ENCODE measurements at regions not wholly inside any gene's neighbourhood (a gene's known extent, or its start where the extent isn't known, plus 50 kb on each side); places are given as distances from the start of the nearest gene placed in this dataset.

- peak; percentile 5 for DNase-seq (ENCODE audit: low read depth, low spot score)
Observed at GRCh38 chr13:79090552-79091124, 315.4 kb downstream of the RBM26 start.

DNA sequence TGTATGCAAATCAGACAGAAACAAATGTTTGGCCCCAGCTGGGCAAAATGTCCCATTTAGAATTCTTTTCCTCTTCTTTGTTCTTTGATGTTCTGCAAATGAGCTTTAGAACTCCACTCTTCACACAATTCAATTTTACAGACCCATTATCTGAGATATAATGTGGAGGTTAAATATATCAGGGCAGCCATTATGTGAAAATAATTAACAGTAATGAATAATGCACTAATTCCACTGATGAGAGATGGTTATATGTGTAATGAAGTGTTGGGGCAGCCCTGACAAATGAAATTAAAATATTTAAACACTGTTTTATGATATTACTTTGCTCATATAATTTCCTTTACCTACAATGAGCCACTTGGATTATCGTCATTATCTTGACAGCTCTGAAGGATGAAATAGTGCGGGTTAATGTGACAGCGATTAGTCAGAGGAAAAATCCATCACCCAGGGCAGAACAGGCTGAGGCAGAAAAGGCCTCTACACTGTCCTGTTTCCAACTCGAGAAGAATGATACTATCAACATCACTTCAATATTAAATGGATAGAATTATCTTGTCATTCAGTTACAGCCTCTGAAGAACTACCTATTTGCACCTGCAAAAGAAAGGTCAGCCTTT, 321.1 kb downstream of the RBM26 start:
- DNase-seq (ENCODE audit: low read depth, low spot score): no peak

DNA sequence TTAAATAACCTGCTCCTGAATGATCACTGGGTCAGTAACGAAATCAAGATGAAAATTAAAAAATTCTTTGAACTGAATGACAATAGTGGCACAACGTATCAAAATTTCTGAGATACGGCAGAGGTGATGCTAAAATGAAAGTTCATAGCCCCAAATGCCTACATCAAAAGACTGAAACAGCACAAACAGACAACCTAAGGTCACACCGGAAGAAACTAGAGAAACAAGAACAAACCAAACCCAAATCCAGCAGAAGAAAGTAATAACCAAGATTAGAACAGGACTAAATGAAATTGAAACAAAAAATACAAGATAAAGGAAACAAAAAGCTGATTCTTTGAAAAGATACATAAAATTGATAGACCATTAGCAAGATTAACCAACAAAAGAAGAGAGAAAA, 324.1 kb downstream of the RBM26 start:
- no peak for DNase-seq (ENCODE audit: low read depth, low spot score)

DNA sequence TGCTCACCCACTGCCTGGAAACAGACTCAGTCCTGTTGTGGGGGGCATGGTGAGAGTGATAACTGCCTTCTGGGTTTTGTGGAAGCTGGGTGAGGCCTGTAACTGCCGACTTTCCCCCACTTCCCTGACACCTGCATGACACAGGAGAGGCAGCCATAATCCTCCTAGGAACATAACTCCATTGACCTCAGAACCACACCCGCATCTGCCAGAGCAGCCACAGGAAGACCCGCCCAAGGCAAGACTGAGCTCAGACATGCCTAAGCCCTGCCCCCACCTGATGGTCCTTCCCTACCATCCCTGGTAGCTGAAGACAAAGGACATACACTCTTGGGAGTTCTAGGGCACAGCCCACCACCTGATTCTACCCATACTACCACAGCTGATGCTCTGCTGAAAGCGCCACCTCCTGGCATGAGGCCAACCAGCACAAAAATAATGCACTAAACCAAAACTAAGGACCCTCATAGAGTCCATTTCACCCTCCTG, 326.7 kb downstream of the RBM26 start:
- DNase-seq (ENCODE audit: low read depth, low spot score): peak; percentile 16

DNA sequence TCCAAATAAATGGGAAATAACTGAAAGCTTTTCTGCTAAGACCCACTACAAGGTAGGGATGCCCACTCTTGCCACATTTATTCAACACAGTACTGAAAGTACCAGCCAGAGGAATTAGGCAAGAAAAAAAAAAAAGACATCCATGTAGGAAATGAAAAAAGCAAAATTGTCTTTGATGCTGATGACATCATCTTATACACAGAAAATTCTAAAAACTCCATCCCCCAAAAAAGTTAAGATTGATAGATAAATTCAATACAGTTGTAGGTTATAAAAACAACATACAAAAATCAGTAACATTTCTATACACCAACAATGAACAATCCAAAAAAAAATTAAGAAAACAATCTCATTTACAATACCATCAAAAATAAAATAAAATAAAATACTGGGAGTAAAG, 330.4 kb downstream of the RBM26 start:
- no peak for DNase-seq (ENCODE audit: low read depth, low spot score)

GRCh38 chr13:79070343-79070974, 335.6 kb downstream of the RBM26 start:
- DNase-seq (ENCODE audit: low read depth, low spot score): no peak

DNA sequence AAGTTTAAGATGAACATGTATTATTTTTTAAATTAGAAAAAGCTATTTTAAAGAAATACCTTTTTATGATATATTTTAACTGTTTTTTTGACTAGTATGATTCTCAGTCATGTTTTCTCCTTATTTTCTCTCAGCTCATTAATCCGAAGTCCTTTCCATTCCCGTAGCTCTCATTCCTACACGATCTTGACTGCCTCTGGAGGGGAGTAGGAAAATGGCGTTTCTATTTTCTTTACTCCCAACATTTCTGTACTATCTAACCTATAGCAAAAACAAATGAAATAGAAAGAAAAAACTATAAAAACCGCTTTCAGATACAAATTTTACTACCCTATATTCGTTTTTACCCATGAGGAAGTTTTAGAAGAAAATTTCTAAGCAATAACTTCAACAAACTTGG, 343.8 kb downstream of the RBM26 start:
- DNase-seq (ENCODE audit: low read depth, low spot score): no peak

DNA sequence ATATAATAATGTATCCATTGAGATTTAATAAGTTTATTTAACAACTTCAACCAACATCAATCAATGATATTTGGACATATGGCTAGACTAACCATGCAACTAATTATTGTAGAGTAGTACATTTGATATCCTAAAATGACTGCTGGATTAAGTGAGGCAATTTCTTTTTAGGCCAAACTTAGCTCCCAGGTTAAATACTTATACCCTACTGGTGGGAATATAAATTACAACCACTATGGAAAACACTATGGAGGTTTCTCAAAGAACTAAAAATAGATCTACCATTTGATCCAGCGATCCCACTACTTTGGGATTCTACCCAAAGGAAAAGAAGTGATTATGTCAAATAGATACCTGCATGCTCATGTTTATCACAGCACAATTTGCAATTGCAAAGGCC, 345.8 kb downstream of the RBM26 start:
- DNase-seq (ENCODE audit: low read depth, low spot score): no peak

DNA sequence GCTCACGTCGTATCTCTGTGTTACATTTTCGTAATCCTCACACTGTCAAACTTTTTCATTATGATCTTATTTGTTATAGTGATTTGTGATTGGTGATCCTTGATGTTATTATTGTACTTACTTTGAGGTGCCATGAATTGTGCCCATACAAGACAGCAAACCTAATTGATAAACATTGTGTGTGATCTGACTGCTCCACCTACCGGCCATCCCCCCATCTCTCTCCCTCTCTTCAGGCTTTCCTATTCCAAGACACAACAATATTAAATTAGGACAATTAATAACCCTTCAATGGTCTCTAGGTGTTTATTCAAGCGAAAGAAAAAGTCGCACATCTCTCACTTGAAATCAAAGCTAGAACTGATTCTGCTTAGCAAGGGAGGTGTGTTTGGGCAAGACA, 349.3 kb downstream of the RBM26 start:
- no peak for DNase-seq (ENCODE audit: low read depth, low spot score)

DNA sequence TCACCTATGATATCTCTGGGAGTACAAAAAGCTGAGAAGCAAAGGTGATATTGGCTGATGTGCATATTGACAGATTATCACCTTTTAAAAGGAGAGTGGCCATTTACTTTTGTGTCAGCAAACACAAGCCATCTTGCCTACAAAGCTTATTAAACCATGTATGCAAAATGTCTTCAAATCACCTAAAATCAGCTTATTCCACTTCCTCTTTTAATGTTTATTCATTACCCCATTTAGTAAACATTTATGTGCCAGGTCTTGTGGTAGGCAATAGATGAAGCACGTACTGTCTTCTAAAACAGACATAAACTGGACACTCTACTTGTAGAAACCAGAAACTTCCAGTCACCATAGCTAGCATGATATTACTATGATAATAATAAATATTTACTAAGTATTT, 354.6 kb downstream of the RBM26 start:
- no peak for DNase-seq (ENCODE audit: low read depth, low spot score)

GRCh38 chr13:79044415-79044814, 361.6 kb downstream of the RBM26 start:
- no peak for DNase-seq (ENCODE audit: low read depth, low spot score)

GRCh38 chr13:79043208-79043607, 362.8 kb downstream of the RBM26 start:
- DNase-seq (ENCODE audit: low read depth, low spot score): peak; percentile 3

DNA sequence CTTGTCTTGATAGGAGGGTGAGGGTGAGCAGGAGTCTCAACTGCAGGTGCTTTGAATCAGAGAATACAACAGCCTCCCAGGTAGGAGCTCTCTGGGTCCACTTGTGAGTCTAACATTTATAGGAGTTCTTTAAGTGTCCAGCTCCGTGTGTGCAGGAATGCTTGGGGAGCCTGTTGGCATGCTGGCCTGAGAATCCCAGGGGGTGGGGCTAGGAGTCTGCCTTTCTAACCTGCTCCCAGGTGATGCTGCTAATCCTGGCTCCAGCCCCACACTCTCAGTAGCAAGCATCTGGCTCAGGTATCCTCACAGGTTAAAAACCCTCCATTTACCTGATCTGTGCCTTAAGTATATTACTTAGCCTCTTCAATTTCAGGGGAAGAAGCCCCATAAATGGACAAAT, 368.9 kb downstream of the RBM26 start:
- no peak for DNase-seq (ENCODE audit: low read depth, low spot score)

DNA sequence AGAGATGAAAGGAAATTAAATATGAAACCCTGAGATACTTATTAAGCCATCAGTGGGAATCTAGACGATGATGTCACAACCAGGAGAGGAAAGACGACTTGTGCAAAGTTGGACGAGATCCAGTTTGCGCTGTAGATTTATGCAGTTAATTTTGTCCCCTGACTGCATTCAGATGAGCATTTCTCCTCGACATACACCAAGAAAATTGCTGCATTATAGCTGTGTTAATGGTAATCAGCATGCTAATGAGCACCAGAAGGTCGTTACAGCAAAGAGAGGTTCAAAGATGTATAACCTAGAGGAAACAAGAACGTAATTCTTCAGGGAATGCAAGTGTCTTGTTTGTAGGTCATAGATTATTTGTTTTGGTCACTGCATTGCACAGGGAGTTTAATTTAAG, 371.7 kb downstream of the RBM26 start:
- no peak for DNase-seq (ENCODE audit: low read depth, low spot score)

- no peak for DNase-seq (ENCODE audit: low read depth, low spot score)
Observed at GRCh38 chr13:79030513-79030912, 371.6 kb upstream of the OBI1 start.

- no peak for DNase-seq (ENCODE audit: low read depth, low spot score)
Observed at GRCh38 chr13:79018166-79018565, 359.2 kb upstream of the OBI1 start.

DNA sequence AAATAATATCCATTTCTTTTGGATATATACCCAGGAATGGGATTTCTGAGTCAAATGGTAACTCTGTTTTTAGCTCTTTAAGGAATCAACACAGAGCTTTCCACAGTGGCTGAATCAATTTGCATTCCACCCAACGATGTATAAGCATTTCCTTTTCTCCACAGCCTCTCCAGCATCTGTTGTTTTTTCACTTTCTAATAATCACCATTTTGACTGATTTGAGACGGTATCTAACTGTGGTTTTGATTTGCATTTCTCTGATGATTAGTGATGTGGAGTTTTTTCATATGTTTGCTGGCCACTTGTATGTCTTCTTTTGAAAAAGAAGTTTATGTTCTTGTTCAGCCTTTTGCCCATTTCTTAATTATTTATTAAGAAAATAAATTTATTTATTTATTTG, 352.2 kb upstream of the OBI1 start:
- DNase-seq (ENCODE audit: low read depth, low spot score): no peak

DNA sequence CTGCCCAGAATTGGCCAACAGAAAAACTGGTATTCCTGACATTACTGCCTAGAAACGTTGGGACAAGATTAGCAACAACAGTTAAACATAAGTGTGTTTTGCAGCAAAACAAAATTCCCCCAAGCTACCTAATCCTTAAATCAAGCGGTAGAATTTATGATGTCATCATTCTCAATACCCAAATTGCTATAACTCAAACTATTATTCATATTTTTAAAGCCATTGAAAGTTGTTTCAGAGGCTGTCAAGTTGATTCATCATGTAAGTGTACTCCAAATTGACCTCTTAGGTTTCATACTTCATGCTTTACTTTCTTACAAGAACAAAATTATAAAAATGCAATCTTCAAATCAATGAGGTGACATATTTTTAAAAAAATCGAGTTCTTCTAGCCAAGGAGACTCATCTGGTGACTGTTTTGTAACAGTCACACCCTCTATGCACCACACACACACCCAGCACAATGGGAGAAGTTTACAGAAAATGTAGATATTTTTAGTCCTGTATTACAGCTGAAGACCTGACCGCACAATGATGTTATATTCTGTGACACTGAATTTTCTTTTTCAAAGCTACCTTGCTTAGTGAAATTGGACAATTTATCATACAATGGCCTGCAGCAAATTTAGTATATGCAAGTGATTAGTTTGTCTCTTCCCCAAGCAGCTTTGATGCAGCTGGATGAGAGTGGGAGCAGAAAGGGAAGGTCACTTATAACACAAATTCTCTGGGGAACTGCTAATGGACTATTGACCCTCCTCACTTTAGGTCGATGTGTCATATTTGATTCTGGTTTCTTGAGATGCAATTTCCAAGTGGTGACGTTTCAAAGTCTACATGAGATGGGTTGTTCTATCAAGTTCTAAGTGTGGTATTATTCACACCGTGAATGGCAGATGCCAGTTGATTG, 345.3 kb upstream of the OBI1 start:
- no peak for DNase-seq (ENCODE audit: low read depth, low spot score)

GRCh38 chr13:78999494-78999893, 340.5 kb upstream of the OBI1 start:
- no peak for DNase-seq (ENCODE audit: low read depth, low spot score)

DNA sequence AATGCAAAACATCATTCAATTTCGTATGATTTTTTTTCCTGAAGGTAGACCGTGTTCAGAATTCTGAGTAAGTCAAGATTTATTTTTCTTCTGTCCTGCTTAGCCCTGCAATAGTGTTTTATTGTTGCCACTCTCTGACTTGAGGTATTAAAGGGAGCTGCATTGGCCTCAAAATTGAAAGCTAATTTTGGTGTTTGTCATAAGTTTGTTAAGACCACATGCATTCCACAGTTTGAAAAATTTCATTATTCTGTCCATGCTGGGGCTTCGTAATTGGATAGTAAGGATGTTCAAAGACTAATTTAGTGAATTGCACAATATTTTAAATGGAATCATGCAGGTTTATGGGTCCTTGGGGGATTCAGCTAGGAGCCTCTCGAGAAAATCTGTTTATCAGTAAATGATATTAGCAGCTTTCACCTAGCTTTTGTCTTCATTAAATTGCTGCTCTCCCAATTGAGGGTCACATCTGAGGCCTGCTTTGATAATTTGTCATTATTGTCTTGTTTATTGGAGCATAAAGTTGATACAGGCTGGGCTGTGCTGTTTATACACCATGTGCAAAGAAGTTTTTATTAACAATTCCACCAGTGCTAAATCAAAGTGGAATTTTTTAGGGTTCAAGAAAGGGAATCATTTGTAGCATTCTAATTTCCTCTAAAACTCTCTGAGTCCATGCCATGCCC, 339.8 kb upstream of the OBI1 start:
- no peak for DNase-seq (ENCODE audit: low read depth, low spot score)

DNA sequence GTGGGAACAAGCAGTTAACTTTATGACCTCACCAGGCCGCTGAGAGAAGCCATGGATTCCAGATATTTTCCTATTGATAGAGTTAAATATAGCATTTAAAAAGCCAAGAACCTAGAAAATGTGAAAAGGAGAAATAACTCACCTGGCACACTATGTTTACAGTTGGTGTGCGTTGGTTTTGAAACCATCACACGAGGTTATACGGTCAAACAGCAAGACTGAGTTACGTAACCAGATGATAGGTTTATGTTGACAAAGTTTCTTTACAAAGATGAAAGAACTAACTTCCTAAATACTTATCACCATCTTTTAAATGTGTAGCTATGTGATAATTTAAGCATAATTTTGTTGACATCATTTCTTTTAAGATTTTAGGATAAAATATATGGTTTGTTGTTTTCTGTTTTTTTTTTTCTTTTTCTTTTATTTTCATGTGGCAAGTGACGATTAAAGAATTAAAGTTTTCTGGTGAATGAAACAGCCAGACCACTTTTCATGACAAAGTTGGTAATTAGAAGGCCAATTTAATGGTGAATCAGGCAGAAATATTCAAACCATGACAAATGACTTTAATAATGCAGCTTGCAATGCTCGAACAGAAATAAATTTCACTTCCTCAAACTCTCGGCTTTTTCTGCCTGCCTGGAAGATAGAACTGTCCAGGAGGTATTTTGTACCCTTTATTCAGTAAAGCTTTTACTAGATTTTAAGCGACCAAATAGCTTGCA, 339.1 kb upstream of the OBI1 start:
- DNase-seq (ENCODE audit: low read depth, low spot score): no peak
